HUES6 (cell line): ENCODE measurements at regions not wholly inside any gene's neighbourhood (a gene's known extent, or its start where the extent isn't known, plus 50 kb on each side); places are given as distances from the start of the nearest gene placed in this dataset.

Source experiments
- H3K27ac ChIP-seq: 2 replicates; pipeline ENCODE4 v1.7.0; 2013; ENCODE audit warnings: low read depth, mild to moderate bottlenecking, low read length, inconsistent platforms
- H3K27me3 ChIP-seq: 2 replicates; pipeline ENCODE4 v1.6.1; 2013; ENCODE audit warnings: low read length; ENCODE audit not compliant: control insufficient read depth, insufficient read depth
- H3K36me3 ChIP-seq: 2 replicates; pipeline ENCODE4 v1.6.1; 2013; ENCODE audit warnings: low read length; ENCODE audit not compliant: control insufficient read depth, insufficient read depth
- H3K4me1 ChIP-seq: 2 replicates; pipeline ENCODE4 v1.6.1; 2013; ENCODE audit warnings: low read length; ENCODE audit not compliant: control insufficient read depth, insufficient read depth
- H3K4me3 ChIP-seq: 2 replicates; pipeline ENCODE4 v1.5.1; 2013; ENCODE audit warnings: low read depth, low read length
- H3K9ac ChIP-seq: one replicate; pipeline ENCODE4 v1.6.1; 2013; ENCODE audit warnings: mild to moderate bottlenecking, low read length
- H3K9me3 ChIP-seq: 2 replicates; pipeline ENCODE4 v1.6.1; 2013; ENCODE audit warnings: low read depth, low read length; ENCODE audit not compliant: control insufficient read depth, insufficient read depth

DNA sequence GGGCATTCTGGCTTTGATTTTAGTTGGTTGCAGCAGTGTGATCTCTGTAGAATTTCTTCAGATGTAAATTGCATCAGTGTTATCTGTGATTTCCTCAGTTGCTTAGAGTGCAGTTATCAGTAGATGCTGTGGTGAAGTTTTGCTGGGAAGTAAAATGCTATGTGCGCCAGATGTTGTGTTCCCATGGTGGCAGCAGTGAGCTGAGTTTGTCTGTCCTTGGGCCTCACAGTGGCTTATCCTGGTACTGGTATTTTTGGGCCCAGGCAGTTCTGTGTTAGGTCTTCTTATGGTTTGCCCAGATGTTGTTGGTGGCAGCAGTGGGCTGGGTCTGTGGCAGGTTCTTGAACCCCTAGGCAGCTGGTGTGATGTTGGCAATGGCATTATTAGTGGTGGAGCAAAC lies 1242.1 kb downstream of the PLA2G4A start:
- no peaks in the 10 kb centered on the region for H3K36me3 ChIP-seq
- no peak overlapping the region for H3K4me3 ChIP-seq
- no peak overlapping the region for H3K9ac ChIP-seq
- H3K27ac ChIP-seq = no peak overlapping the region
- no peaks in the 10 kb centered on the region for H3K9me3 ChIP-seq
- H3K27me3 ChIP-seq = no peaks in the 10 kb centered on the region
- H3K4me1 ChIP-seq = no peaks in the 10 kb centered on the region

DNA sequence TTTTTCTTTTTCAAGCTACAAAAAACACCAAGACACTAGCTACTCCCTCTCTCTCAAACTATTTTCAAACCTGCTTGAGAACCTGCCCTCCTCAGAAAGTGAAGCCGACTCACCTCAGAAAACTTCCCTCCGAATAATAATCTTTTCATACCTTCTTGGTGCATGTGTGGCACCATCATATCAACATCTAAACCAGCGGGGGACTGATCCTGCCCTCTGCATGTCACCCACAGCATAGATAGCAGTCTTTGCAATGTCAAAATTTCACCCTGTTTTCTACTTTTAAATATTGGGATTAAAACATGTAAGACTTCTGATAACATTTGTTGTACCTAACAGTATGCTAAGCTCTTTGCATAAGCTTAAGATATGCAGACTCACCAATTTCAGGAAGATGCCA lies 1260.3 kb downstream of the PLA2G4A start:
- H3K27me3 ChIP-seq = no peaks in the 10 kb centered on the region
- no peak overlapping the region for H3K4me3 ChIP-seq
- H3K9me3 ChIP-seq = peaks cover 5% of the 10 kb centered on the region; the same call in 1 of the 2 replicates
- H3K9ac ChIP-seq = no peak overlapping the region
- H3K4me1 ChIP-seq = peaks cover 11% of the 10 kb centered on the region
- H3K36me3 ChIP-seq = no peaks in the 10 kb centered on the region
- H3K27ac ChIP-seq = no peak overlapping the region

GRCh38 chr1:188089461-188089860 lies 1260.7 kb downstream of the PLA2G4A start:
- Histone ChIP-seq H3K27ac (no peak overlapping the region), H3K9me3 (peaks cover 5% of the 10 kb centered on the region; the same call in 1 of the 2 replicates), H3K27me3 (no peaks in the 10 kb centered on the region), H3K4me1 (peaks cover 11% of the 10 kb centered on the region), H3K4me3 (no peak overlapping the region), H3K36me3 (no peaks in the 10 kb centered on the region), H3K9ac (no peak overlapping the region)

- Histone ChIP-seq H3K27me3 (no peaks in the 10 kb centered on the region), H3K9ac (no peak overlapping the region), H3K9me3 (no peaks in the 10 kb centered on the region), H3K4me3 (no peak overlapping the region), H3K4me1 (peaks cover 3% of the 10 kb centered on the region; the same call in 1 of the 2 replicates), H3K36me3 (no peaks in the 10 kb centered on the region), H3K27ac (no peak overlapping the region)
These were observed 1267.8 kb downstream of the PLA2G4A start for GRCh38 chr1:188096521-188096920.

DNA sequence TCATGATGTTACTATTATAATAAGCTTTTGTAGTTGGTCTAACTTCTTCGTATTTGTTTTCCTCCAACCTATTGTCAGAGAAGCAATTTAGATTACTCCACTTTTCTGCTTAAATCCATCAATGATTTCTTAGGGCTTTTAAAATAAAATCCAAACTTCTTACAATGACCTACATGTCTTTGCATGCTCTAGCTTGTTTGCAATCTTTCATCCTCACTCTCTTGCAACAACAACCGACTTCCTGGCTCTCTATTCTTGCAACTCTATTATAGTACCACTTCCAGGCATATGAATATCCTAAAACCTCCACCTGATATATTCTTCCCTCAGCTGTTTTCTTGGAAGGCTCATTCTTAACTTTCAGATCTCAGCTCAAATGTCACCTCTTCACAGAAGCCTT lies 1288.7 kb downstream of the PLA2G4A start:
- no peaks in the 10 kb centered on the region for H3K27me3 ChIP-seq
- no peaks in the 10 kb centered on the region for H3K9me3 ChIP-seq
- H3K36me3 ChIP-seq = no peaks in the 10 kb centered on the region
- no peak overlapping the region for H3K9ac ChIP-seq
- no peak overlapping the region for H3K27ac ChIP-seq
- no peaks in the 10 kb centered on the region for H3K4me1 ChIP-seq
- no peak overlapping the region for H3K4me3 ChIP-seq

DNA sequence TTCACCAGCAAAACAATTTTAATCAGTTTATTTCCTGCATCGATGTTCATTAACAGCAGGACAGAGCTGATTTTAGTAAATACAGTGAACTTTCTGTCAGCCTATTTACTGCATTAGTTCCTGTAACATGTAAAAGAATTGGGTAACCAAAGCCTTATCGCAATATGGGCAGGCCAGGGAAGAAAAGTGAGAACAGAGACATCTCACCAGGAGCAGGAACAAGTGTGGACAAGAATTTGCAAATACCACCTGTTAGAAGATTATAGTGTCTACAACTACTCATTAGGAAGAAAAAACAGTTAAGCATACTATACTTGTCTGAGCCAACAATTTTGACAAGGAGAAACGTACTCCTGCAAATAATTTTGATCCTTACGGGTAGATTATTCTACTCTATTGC lies 1293.9 kb downstream of the PLA2G4A start:
- Histone ChIP-seq H3K4me1 (no peaks in the 10 kb centered on the region), H3K9ac (no peak overlapping the region), H3K36me3 (no peaks in the 10 kb centered on the region), H3K27me3 (no peaks in the 10 kb centered on the region), H3K4me3 (no peak overlapping the region), H3K9me3 (no peaks in the 10 kb centered on the region), H3K27ac (no peak overlapping the region)

GRCh38 chr1:188127507-188127906 lies 1298.8 kb downstream of the PLA2G4A start:
- Histone ChIP-seq H3K27ac (no peak overlapping the region), H3K36me3 (no peaks in the 10 kb centered on the region), H3K4me3 (no peak overlapping the region), H3K4me1 (no peaks in the 10 kb centered on the region), H3K9me3 (no peaks in the 10 kb centered on the region), H3K27me3 (no peaks in the 10 kb centered on the region), H3K9ac (no peak overlapping the region)

DNA sequence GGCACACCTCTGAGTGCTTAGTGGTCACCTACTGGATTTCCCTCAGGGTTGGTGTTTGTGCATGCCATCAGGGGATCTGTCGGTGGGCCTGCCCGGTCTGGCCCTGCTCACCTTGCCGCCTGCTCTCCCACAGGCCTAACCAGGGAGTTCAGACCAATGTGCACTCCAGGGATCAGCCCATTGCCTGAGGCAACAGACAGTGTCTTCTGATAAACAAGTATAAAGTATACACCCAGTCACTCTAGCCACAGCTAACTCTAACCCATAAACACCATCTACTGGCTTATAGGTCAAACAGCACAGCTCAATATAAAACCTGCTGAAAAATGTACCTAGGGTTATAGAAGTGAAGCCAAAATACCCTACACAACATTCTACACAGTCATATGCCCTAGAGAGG lies 1300.0 kb downstream of the PLA2G4A start:
- Histone ChIP-seq H3K27ac (no peak overlapping the region), H3K9me3 (no peaks in the 10 kb centered on the region), H3K36me3 (no peaks in the 10 kb centered on the region), H3K9ac (no peak overlapping the region), H3K27me3 (no peaks in the 10 kb centered on the region), H3K4me3 (no peak overlapping the region), H3K4me1 (no peaks in the 10 kb centered on the region)

DNA sequence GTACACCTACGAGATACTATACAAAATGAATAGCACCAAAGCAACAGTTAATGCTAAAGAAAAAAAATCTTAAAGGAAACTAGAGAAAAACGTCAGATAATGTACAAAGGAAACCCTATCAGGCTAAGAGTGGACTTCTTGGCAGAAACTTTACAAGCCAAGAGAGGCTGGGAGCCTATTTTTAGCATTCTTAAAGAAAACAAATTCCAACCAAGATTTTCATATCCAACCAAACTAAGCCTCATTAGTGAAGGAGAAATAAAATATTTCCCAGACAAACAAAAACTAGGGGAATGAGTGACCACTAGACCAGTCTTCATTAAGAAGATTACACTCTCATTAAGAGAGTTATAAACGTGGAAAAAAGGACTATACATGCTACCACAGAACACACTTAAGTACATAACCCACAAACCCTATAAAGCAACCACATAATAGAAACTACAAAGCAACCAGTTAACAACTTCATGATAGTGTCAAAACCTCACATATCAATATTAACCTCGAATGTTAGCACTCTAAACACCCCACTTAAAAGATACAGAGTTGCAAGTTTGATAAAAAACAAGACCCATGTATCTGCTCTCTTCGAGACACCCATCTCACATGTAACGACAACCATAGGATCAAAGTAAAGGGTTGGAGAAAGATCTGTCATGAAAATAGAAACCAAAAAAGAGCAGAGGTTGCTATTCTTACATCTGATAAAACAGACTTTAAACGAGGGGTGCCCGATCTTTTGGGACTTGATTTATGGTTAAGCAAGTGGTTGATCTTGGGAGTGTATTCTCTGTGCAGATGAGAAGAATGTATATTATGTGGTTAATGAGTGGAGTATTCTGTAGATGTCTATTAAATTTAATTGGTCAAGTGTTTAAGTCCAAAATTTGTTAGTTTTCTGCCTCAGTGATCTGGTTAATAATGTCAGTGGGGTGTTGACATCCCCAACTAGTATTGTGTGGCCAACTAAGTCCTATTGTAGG lies 1301.4 kb downstream of the PLA2G4A start:
- no peak overlapping the region for H3K9ac ChIP-seq
- H3K4me1 ChIP-seq = no peaks in the 10 kb centered on the region
- no peaks in the 10 kb centered on the region for H3K9me3 ChIP-seq
- H3K4me3 ChIP-seq = no peak overlapping the region
- no peak overlapping the region for H3K27ac ChIP-seq
- H3K36me3 ChIP-seq = no peaks in the 10 kb centered on the region
- H3K27me3 ChIP-seq = no peaks in the 10 kb centered on the region

- Histone ChIP-seq H3K4me1 (no peaks in the 10 kb centered on the region), H3K36me3 (no peaks in the 10 kb centered on the region), H3K9ac (no peak overlapping the region), H3K27me3 (no peaks in the 10 kb centered on the region), H3K4me3 (no peak overlapping the region), H3K9me3 (no peaks in the 10 kb centered on the region), H3K27ac (no peak overlapping the region)
These were observed 1308.5 kb downstream of the PLA2G4A start for GRCh38 chr1:188137221-188137620.

- Histone ChIP-seq H3K36me3 (no peaks in the 10 kb centered on the region), H3K9ac (no peak overlapping the region), H3K4me3 (no peak overlapping the region), H3K27ac (no peak overlapping the region), H3K9me3 (no peaks in the 10 kb centered on the region), H3K27me3 (no peaks in the 10 kb centered on the region), H3K4me1 (no peaks in the 10 kb centered on the region)
These were observed 1312.2 kb downstream of the PLA2G4A start for GRCh38 chr1:188140958-188141357.
